ENCODE measurements at regions not wholly inside any gene's neighbourhood (a gene's known extent, or its start where the extent isn't known, plus 50 kb on each side); places are given as distances from the start of the nearest gene placed in this dataset.

- no peaks in the 10 kb centered on the region for H4K20me1 ChIP-seq (ENCODE audit: control insufficient read depth, insufficient read depth, insufficient read length)
- no peak overlapping the region for H4K91ac ChIP-seq (ENCODE audit: insufficient read length, low read depth, low read length)
- H2BK15ac ChIP-seq (ENCODE audit: low read depth, low read length), result no peak overlapping the region
- DNase-seq, result no peak
- H3K36me3 Mint-ChIP-seq (ENCODE audit: insufficient read depth in 1 of 3, low read depth in 3 of 3), result no peaks in the 10 kb centered on the region
- TF ChIP-seq CTCF (conservative IDR thresholded peaks at IDR 0.05), result no peak
- H2BK12ac ChIP-seq (ENCODE audit: insufficient read length, low read depth, low read length), result no peak overlapping the region
- no peaks in the 10 kb centered on the region for H3K9me3 ChIP-seq (ENCODE audit: control insufficient read depth, low read depth, low read length)
- no peak overlapping the region for H3K9ac ChIP-seq (ENCODE audit: extremely low read depth, insufficient read length, low read length)
- no CpG with 5 or more reads among the region's 2 CpGs for WGBS (ENCODE audit: extremely low coverage, insufficient read length, low lambda C conversion rate)
- H3K4me1 ChIP-seq (ENCODE audit: insufficient read depth, low read length), result no peaks in the 10 kb centered on the region
- no peaks in the 10 kb centered on the region for H3K23me2 ChIP-seq (ENCODE audit: insufficient read length, low read depth, low read length, poor library complexity, severe bottlenecking)
- no peak overlapping the region for H3K56ac ChIP-seq (ENCODE audit: insufficient read length, low read depth, low read length)
- no peak overlapping the region for H2AFZ ChIP-seq (ENCODE audit: low read length)
- H2BK120ac ChIP-seq (ENCODE audit: low read depth, low read length, poor library complexity, severe bottlenecking), result no peak overlapping the region
- H3K9me3 Mint-ChIP-seq, result no peaks in the 10 kb centered on the region
- H3K4me1 Mint-ChIP-seq, result peaks cover 0 to 5% of the 10 kb centered on the region in 2 experiments; a peak in 1 of 4 replicates
- no peak overlapping the region for H2BK20ac ChIP-seq (ENCODE audit: low read depth, low read length, poor library complexity, severe bottlenecking)
- H2BK5ac ChIP-seq (ENCODE audit: insufficient read length, low read length), result no peak overlapping the region
- no peaks in the 10 kb centered on the region for H3K27me3 ChIP-seq (ENCODE audit: insufficient read depth, low read length)
- no peaks in the 10 kb centered on the region for H3K79me2 ChIP-seq (ENCODE audit: insufficient read depth, low read length)
- H3K23ac ChIP-seq (ENCODE audit: insufficient read length, low read depth, low read length), result no peak overlapping the region
- no peak overlapping the region for H4K8ac ChIP-seq (replicated peaks; ENCODE audit: insufficient read length, low read depth, low read length)
- no peak overlapping the region for H4K5ac ChIP-seq (ENCODE audit: insufficient read length, low read depth, low read length)
- H3K27ac ChIP-seq (ENCODE audit: insufficient read length, low read depth, low read length), result no peak overlapping the region
- H3T11ph ChIP-seq (ENCODE audit: low read length), result no peak overlapping the region
- H3K4ac ChIP-seq (ENCODE audit: low read depth, low read length), result no peak overlapping the region
- H3K14ac ChIP-seq (ENCODE audit: insufficient read depth, low read length), result no peak overlapping the region
- no peaks in the 10 kb centered on the region for H3K79me1 ChIP-seq (ENCODE audit: insufficient read depth, low read depth, low read length, poor library complexity, severe bottlenecking)
- no peak overlapping the region for H3K4me2 ChIP-seq (ENCODE audit: insufficient read depth, insufficient read length, low read length)
- H3K4me3 Mint-ChIP-seq, result no peak overlapping the region
- H3K18ac ChIP-seq (ENCODE audit: insufficient read length, low read depth, low read length), result no peak overlapping the region
- no peak overlapping the region for H3K27ac Mint-ChIP-seq
- H3K27me3 Mint-ChIP-seq (ENCODE audit: low read depth), result no peaks in the 10 kb centered on the region
- H2AK5ac ChIP-seq (ENCODE audit: insufficient read length, low read length), result no peak overlapping the region
Observed at GRCh38 chr9:28166179-28166578, 592.9 kb upstream of the C9orf72 start.

Data from H9 (cell line).